DND-41 (cell line): ENCODE measurements at regions not wholly inside any gene's neighbourhood (a gene's known extent, or its start where the extent isn't known, plus 50 kb on each side); places are given as distances from the start of the nearest gene placed in this dataset.

ENCODE experiments used
- CTCF ChIP-seq: IDR thresholded peaks from 2 replicates; pipeline ENCODE4 v1.5.1; 2012; ENCODE audit warnings: borderline replicate concordance, low read length, moderate library complexity, mild to moderate bottlenecking; ENCODE audit not compliant: poor library complexity, severe bottlenecking; ENCODE audit errors: extremely low read depth
- EZH2 ChIP-seq: IDR thresholded peaks from 3 replicates; pipeline ENCODE4 v1.6.1; 2012; ENCODE audit warnings: borderline replicate concordance, low read depth, mild to moderate bottlenecking, moderate library complexity, low read length, inconsistent platforms; ENCODE audit not compliant: severe bottlenecking

GRCh38 chr7:136027160-136027559, 50.0 kb upstream of the MTPN start:
- no peak for TF ChIP-seq CTCF
- TF ChIP-seq EZH2, result no peak
